ENCODE measurements at regions not wholly inside any gene's neighbourhood (a gene's known extent, or its start where the extent isn't known, plus 50 kb on each side); places are given as distances from the start of the nearest gene placed in this dataset.

DNA sequence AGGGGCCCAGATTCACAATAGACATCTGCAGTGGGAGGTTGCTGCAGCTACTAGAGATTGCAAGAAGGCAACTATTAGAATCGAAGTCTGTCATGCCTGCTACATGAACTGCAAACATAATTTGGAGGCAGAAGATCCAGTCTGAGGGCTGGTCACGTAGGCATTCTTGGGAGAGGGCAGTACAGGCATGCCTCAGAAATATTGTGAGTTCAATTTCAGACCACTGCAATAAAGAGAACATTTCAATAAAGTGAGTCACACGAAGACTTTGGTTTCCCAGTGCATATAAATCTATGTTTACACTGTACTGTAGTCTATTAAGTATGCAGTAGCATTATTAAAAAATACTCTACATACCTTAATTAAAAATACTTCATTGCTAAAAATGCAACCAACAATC lies 585.8 kb upstream of the FAT1 start:
- TF ChIP-seq, protein P1, sequence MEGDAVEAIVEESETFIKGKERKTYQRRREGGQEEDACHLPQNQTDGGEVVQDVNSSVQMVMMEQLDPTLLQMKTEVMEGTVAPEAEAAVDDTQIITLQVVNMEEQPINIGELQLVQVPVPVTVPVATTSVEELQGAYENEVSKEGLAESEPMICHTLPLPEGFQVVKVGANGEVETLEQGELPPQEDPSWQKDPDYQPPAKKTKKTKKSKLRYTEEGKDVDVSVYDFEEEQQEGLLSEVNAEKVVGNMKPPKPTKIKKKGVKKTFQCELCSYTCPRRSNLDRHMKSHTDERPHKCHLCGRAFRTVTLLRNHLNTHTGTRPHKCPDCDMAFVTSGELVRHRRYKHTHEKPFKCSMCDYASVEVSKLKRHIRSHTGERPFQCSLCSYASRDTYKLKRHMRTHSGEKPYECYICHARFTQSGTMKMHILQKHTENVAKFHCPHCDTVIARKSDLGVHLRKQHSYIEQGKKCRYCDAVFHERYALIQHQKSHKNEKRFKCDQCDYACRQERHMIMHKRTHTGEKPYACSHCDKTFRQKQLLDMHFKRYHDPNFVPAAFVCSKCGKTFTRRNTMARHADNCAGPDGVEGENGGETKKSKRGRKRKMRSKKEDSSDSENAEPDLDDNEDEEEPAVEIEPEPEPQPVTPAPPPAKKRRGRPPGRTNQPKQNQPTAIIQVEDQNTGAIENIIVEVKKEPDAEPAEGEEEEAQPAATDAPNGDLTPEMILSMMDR (IDR thresholded peaks at IDR 0.05), result no peak
- TF ChIP-seq POLR2A (IDR thresholded peaks at IDR 0.05), result no peak
- TF ChIP-seq POLR2AphosphoS5 (IDR thresholded peaks at IDR 0.05; ENCODE audit: insufficient read depth in 1 of 2, low read depth in 1 of 2), result no peak
